Choroid plexus epithelial cell (primary cell): ENCODE measurements at regions not wholly inside any gene's neighbourhood (a gene's known extent, or its start where the extent isn't known, plus 50 kb on each side); places are given as distances from the start of the nearest gene placed in this dataset.

ENCODE experiments used
- DNase-seq: peaks from one replicate; pipeline ENCODE4 v3.0.0-alpha.2; 2010; ENCODE audit warnings: low read depth
- H3K4me3 ChIP-seq: 2 replicates; pipeline ENCODE4 v1.5.1; 2011; ENCODE audit warnings: low read depth, mild to moderate bottlenecking, control low read depth, low read length, moderate library complexity
- TF ChIP-seq, protein P1 (sequence below): conservative IDR thresholded peaks from 2 replicates; pipeline ENCODE4 v1.5.1; 2011; ENCODE audit warnings: low read depth, mild to moderate bottlenecking, control low read depth, inconsistent platforms, low read length, moderate library complexity

DNA sequence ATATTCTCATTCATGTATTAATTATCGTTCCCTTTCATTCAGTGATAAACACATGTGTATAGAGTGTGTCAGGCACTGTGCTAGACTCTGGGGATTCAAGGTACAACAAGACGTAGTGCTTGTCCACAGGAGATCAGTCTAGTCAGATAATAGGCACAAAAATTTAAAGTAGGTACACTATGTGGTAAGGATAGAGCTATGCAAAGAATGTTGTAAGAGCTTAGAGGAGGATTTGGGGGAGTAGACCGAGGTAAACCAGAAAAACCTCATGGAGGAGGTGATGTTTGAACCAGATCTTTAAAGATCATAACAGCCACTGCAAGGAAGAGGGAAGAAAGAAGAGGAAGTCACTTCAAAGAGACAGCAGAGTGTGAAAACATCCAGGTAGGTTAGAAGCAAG is 256.9 kb upstream of the DDX18 start:
- TF ChIP-seq, protein P1, sequence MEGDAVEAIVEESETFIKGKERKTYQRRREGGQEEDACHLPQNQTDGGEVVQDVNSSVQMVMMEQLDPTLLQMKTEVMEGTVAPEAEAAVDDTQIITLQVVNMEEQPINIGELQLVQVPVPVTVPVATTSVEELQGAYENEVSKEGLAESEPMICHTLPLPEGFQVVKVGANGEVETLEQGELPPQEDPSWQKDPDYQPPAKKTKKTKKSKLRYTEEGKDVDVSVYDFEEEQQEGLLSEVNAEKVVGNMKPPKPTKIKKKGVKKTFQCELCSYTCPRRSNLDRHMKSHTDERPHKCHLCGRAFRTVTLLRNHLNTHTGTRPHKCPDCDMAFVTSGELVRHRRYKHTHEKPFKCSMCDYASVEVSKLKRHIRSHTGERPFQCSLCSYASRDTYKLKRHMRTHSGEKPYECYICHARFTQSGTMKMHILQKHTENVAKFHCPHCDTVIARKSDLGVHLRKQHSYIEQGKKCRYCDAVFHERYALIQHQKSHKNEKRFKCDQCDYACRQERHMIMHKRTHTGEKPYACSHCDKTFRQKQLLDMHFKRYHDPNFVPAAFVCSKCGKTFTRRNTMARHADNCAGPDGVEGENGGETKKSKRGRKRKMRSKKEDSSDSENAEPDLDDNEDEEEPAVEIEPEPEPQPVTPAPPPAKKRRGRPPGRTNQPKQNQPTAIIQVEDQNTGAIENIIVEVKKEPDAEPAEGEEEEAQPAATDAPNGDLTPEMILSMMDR: no peak
- no peak for DNase-seq
- no peak overlapping the region for H3K4me3 ChIP-seq

DNA sequence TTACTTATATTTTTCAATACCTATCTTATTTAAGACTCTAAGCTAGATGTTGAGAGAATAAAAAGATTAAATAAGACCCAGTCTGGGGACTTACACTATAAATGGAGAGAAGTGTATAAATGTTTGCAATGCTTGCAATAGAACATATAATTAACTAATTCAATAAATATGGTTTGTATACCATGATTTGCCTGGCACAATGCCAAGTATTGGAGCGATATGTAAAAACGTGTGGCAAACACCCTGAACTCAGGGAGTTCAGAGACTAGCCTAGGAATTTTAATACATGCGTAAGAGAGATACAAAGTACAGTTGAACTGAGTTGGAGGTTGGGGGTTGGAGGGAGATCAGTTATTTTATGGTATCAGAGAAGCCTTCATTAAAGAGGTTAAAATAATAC is 251.8 kb upstream of the DDX18 start:
- TF ChIP-seq, protein P1: no peak
- no peak for DNase-seq

DNA sequence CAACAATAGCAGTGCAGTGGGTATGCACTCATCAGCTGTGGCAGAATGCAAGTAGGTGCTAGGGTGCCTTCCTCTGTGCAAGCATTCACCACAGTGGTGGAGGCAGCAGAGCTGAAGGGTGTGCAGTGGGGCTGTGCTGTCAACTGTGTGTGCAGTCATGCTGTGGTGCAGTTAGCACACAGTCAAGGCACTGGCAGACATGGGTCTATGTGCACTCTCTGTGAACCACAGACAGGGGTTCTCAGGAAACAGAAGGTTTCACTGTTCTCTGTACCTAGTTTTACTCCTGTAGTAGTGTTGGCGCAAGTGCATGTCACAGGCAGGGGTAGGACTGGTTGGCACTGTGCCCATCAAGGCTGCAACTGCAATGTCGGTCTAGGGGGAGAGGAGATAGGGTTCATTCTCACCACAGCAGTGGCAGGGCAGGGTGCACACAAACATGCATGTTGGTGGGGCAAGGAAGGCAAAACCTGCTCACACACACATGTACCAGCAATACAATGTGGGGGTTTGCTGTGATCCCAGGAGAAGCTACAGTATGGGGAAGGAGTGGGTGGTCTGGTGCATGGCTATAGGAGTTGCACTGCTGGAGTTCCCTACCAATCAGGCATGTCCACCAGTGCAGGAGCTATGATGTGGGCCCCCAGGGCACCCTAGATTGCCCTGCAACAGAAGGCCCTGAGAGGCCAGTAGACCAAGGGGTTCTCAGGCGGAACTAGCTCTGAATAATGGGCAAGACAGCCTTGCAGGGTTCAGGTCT is 242.7 kb upstream of the DDX18 start:
- DNase-seq: no peak
- no peak overlapping the region for H3K4me3 ChIP-seq
- TF ChIP-seq, protein P1: no peak

More for the DNA sequence above, 251.8 kb upstream of the DDX18 start:
- H3K4me3 ChIP-seq: no peak overlapping the region

DNA sequence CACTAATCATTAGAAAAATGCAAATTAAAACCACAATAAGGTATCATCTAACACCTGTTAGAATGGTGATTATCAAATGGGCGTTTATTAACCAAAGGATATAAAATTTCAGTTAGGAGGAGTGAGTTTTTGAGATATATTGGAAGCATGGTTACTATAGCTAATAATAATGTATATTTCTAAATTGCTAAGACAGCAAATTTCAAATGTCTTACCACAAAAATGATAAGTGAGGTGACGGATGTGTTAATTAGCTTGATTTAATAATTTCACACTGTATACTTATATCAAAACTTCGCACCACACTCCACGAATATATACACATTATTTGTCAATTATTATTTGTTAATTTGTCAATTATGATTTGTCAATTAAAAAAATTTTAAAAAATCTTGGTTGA is 227.2 kb upstream of the DDX18 start:
- TF ChIP-seq, protein P1: no peak
- no peak overlapping the region for H3K4me3 ChIP-seq
- no peak for DNase-seq

DNA sequence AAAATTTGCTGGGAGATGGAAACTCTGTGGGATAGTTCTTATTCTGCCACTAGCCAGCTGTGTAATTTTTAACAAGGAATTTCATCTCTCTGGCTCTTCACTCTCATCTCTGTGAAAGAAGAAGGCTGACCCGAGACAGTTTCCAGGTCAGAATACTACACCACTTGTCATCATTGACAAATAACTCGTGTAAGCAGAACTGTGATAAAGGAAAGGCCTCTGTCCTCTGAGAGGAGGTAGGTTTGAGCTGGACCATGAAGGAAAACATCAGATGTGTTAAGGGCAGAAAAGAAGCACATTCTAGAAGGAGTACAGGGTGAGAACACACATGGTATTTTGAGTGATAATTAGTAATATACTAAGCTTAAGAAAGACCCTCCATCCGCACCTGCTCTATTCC is 211.4 kb upstream of the DDX18 start:
- TF ChIP-seq, protein P1: no peak
- DNase-seq: no peak
- H3K4me3 ChIP-seq: no peak overlapping the region

DNA sequence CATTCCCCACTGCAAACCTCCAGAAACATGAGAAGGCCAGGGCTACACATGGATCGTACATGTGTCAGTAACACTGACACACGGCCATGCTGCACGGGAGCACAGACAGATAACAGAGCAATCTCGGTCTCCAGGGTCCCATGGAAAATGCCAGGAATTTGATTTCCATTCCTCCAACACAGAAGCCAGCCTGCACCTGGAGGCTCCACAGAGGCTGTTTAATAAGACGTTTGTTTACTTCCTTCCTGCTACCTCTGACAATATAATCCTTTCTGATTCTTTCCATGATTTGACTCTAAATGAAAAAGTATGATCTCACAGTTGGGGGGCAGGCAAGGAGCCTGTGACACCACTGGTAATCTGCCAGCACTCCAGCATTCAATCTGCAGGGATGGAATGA is 210.9 kb upstream of the DDX18 start:
- no peak overlapping the region for H3K4me3 ChIP-seq
- TF ChIP-seq, protein P1: no peak
- no peak for DNase-seq

DNA sequence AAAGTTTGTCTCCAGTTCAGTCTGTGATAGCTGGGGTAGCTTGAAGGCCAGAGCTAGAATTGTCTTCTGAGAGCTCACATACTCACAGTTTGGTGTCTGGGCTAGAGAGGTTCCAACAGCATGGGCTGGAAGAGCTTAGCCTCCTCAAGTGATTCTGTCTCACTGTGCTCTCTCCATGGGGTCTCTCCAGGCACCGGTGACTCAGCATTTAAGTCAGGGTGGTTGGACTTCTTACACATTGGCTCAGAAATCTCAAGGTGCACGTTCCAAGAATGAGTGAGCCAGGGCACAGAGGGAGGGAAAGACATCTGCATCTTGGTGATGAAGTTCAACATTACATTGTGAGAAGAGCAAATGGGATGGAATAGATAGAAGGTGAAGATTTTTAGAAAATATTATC is 207.3 kb upstream of the DDX18 start:
- H3K4me3 ChIP-seq: no peak overlapping the region
- DNase-seq: no peak
- TF ChIP-seq, protein P1: no peak
